ENCODE measurements at regions not wholly inside any gene's neighbourhood (a gene's known extent, or its start where the extent isn't known, plus 50 kb on each side); places are given as distances from the start of the nearest gene placed in this dataset.

DNA sequence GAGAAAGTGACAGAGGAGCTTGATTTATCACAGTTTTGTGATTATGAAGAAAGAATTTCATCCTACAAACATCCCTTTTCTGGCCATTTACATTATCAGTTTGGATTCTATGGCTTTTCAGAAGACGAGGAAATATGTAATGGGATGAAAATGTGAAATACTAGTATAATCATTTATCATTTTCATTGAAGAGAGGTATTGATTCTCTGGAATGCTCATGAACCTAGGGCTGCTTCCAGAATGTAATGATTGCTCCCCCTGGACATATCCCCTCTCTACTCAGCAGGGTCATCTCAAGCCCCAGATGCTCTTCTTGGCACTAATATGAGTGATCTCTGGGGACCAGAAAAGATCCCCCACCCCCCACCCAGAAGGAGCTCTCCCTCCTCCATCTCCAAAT lies 106.7 kb upstream of the ZNF618 start:
- TF ChIP-seq, protein P1, sequence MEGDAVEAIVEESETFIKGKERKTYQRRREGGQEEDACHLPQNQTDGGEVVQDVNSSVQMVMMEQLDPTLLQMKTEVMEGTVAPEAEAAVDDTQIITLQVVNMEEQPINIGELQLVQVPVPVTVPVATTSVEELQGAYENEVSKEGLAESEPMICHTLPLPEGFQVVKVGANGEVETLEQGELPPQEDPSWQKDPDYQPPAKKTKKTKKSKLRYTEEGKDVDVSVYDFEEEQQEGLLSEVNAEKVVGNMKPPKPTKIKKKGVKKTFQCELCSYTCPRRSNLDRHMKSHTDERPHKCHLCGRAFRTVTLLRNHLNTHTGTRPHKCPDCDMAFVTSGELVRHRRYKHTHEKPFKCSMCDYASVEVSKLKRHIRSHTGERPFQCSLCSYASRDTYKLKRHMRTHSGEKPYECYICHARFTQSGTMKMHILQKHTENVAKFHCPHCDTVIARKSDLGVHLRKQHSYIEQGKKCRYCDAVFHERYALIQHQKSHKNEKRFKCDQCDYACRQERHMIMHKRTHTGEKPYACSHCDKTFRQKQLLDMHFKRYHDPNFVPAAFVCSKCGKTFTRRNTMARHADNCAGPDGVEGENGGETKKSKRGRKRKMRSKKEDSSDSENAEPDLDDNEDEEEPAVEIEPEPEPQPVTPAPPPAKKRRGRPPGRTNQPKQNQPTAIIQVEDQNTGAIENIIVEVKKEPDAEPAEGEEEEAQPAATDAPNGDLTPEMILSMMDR (conservative IDR thresholded peaks at IDR 0.05 in 1 of 2, IDR thresholded peaks at IDR 0.05 in 1 of 2; ENCODE audit: low read depth in 1 of 2, low read length in 2 of 2), result no peak
- no peak for TF ChIP-seq EZH2 (IDR thresholded peaks at IDR 0.05; ENCODE audit: low read length, missing control alignments)

All from fibroblast of lung (primary cell).